Prostate gland (tissue), 2 donors: ENCODE measurements at regions not wholly inside any gene's neighbourhood (a gene's known extent, or its start where the extent isn't known, plus 50 kb on each side); places are given as distances from the start of the nearest gene placed in this dataset.

Source experiments
- DNase-seq: peaks from one replicate; pipeline ENCODE4 v3.0.0-alpha.2; 2019; ENCODE audit warnings: low spot score
- H3K27ac ChIP-seq, 2 donors: fragments of 200-600 bp; sonication (generic); 2 replicates each; pipeline ENCODE4 v1.5.1; 2017 to 2019
- H3K27me3 ChIP-seq: fragments of 200-600 bp; sonication (generic); replicated peaks from 2 replicates; pipeline ENCODE4 v1.5.1; 2019; ENCODE audit not compliant: insufficient read depth
- H3K36me3 ChIP-seq, 2 donors: fragments of 200-600 bp; sonication (generic); 1 replicate in 1 of 2; 2 replicates in 1 of 2; pipeline versions ENCODE4 v1.5.1 to v1.8.1; 2017 to 2019
- H3K4me1 ChIP-seq: fragments of 200-600 bp; sonication (generic); replicated peaks from 2 replicates; pipeline ENCODE4 v1.5.1; 2019
- H3K4me3 ChIP-seq, 2 donors: fragments of 200-600 bp; sonication (generic); 2 replicates each; pipeline ENCODE4 v1.5.1; 2017 to 2019
- H3K9me3 ChIP-seq: fragments of 200-600 bp; sonication (generic); 2 replicates; pipeline ENCODE4 v1.5.1; 2017
- POLR2A ChIP-seq: fragments of 450-650 bp; IDR thresholded peaks from one replicate; pipeline ENCODE4 v1.6.1; 2016; ENCODE audit warnings: antibody characterized with exemption, mild to moderate bottlenecking
- POLR2AphosphoS5 ChIP-seq: sonication (generic); formaldehyde crosslinking; IDR thresholded peaks from one replicate; pipeline ENCODE4 v1.6.1; 2017; ENCODE audit warnings: antibody characterized with exemption
- WGBS: methylation state at CpG from one replicate; pipeline ENCODE4 v1.1.5; 2018; 5-methylcytosine and 5-hydroxymethylcytosine counted together
- intact Hi-C: fragments of 100-400 bp; cut with DNase I; formaldehyde crosslinking; loops from one replicate; pipeline ENCODE4 v1.14.2; 2022
- TF ChIP-seq, protein P1 (sequence below), 4 experiments: fragments of 200-600 bp in 2 of 4; fragments of 450-650 bp in 2 of 4; sonication (generic) in 2 of 4; IDR thresholded peaks; 1 replicate in 3 of 4; 2 replicates in 1 of 4; pipeline ENCODE4 v1.5.1; 2016 to 2019; ENCODE audit warnings: antibody characterized with exemption in 4 of 4, mild to moderate bottlenecking in 2 of 4, moderate library complexity in 2 of 4

DNA sequence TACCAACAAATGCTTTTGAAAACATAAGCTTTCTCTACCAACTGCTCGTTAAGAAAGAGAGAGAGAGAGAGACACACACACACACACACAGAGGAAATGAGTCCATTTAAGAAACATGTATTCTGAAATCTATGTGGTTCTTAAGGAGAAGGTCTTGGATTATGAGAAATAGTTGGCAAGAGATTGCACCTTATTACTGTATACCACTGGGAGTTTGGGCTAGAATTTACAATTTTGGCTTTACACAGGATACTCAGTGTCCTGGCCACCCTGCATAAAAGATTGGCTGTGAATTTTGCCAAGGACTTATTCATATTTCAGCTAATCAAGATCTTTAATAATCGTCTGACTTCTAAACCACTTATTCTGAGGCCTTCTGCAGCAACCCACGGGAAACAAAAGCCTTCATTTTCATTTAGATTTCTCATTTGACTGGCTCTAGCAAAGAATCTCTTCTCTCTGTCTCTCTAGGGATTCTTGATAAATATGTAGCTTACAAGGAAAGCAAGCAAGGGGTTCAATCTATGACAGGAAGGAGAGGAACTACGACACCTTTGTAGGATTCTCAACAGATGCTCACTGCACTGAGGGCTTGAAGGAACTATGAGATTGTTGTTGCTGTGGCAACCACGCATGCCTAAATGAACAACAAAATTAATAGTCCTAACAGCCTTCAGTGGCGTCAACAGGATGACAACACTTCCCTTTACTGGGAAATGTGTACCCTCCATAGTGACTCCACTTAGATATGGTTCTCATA lies 75.3 kb upstream of the GNAO1 start:
- no peaks in the 10 kb centered on the region for H3K27me3 ChIP-seq

DNA sequence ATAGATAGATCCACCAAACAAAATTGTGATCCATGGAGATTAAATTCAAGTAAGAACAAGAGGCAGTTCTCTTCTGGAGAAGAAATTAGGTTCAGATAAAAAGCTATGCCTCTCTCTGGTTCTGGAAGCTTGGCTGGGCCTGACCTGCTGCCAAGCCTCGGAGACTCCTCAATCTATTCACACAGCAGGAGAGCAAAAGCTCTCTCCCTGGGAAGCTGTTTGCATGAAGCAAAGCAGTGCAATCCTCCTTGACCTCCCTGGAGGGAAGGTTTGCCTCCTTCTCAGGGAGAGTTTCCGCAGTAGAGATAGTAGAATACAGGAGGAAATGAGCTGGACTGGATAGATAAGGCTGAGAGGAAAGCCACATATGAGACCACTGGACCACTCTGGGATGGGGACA lies 78.1 kb upstream of the GNAO1 start:
- intact Hi-C loops = no loop called here
- no peak for TF ChIP-seq POLR2AphosphoS5
- Histone ChIP-seq H3K27ac (no peak overlapping the region), H3K9me3 (no peaks in the 10 kb centered on the region), H3K4me1 (no peaks in the 10 kb centered on the region), H3K4me3 (no peak overlapping the region), H3K27me3 (no peaks in the 10 kb centered on the region), H3K36me3 (no peaks in the 10 kb centered on the region)
- no peak for DNase-seq
- WGBS = 59% methylated on average over 2 of the region's 2 CpGs

More for the DNA sequence above, 75.3 kb upstream of the GNAO1 start:
- Histone ChIP-seq H3K4me3 (no peak overlapping the region), H3K9me3 (no peaks in the 10 kb centered on the region), H3K27ac (no peak overlapping the region), H3K4me1 (no peaks in the 10 kb centered on the region), H3K36me3 (no peaks in the 10 kb centered on the region)
- no peak for DNase-seq
- WGBS = 66% methylated on average over 6 of the region's 6 CpGs
- no peak for TF ChIP-seq POLR2AphosphoS5
- intact Hi-C loops = no loop called here

DNA sequence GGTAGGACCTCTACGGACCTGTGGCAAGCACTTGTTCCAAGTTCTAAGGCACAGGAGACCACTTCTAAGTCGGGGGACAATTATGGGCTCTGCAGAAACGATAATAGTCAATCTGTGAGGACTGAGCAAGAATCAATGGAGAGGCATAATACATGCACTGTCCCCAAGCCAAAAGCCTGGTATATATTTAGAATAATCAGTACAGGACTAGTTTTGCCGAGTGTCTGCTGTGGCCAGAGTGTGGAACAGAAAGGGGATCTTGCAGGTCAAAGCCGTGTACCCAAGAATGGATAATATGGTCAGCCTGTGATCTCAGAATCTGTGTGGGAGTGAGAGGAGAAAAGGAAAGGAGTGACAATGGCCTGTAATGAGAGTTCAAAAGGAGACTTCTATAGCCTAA lies 80.2 kb upstream of the GNAO1 start:
- TF ChIP-seq, protein P1, sequence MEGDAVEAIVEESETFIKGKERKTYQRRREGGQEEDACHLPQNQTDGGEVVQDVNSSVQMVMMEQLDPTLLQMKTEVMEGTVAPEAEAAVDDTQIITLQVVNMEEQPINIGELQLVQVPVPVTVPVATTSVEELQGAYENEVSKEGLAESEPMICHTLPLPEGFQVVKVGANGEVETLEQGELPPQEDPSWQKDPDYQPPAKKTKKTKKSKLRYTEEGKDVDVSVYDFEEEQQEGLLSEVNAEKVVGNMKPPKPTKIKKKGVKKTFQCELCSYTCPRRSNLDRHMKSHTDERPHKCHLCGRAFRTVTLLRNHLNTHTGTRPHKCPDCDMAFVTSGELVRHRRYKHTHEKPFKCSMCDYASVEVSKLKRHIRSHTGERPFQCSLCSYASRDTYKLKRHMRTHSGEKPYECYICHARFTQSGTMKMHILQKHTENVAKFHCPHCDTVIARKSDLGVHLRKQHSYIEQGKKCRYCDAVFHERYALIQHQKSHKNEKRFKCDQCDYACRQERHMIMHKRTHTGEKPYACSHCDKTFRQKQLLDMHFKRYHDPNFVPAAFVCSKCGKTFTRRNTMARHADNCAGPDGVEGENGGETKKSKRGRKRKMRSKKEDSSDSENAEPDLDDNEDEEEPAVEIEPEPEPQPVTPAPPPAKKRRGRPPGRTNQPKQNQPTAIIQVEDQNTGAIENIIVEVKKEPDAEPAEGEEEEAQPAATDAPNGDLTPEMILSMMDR (IDR thresholded peaks at IDR 0.05) = no peak
- TF ChIP-seq POLR2A (no peak), POLR2AphosphoS5 (no peak)
- Histone ChIP-seq H3K27ac (no peak overlapping the region), H3K9me3 (no peaks in the 10 kb centered on the region), H3K4me3 (no peak overlapping the region), H3K27me3 (no peaks in the 10 kb centered on the region), H3K4me1 (no peaks in the 10 kb centered on the region), H3K36me3 (no peaks in the 10 kb centered on the region)
- intact Hi-C loops = no loop called here
- WGBS = 85% methylated on average over 5 of the region's 5 CpGs
- DNase-seq = no peak

DNA sequence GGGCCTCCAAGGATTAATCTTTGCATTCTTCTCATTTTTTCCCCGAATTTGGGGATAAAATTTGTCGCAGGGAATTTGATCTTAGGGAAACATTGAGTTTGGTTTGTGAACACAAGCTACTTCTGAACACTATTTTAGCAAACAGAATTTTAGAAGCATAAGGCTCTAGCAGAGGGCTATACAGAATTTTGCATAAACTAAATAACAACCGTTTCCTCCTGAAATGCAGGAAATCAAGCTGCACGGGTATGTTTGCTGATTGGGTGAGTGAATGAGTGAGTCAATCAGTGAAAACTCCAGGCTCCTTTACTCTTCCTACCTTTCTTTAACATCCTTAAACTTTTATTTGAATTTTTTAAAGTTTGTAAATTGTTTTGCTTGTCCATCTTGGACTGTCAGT lies 81.3 kb upstream of the GNAO1 start:
- Histone ChIP-seq H3K4me3 (no peak overlapping the region), H3K27me3 (no peaks in the 10 kb centered on the region), H3K36me3 (no peaks in the 10 kb centered on the region), H3K9me3 (no peaks in the 10 kb centered on the region), H3K4me1 (no peaks in the 10 kb centered on the region), H3K27ac (no peak overlapping the region)
- 52% methylated on average over 4 of the region's 4 CpGs for WGBS
- DNase-seq = no peak
- intact Hi-C loops = no loop called here
- no peak for TF ChIP-seq POLR2AphosphoS5
- TF ChIP-seq, protein P1 (IDR thresholded peaks at IDR 0.05) = no peak
- no peak for TF ChIP-seq POLR2A

DNA sequence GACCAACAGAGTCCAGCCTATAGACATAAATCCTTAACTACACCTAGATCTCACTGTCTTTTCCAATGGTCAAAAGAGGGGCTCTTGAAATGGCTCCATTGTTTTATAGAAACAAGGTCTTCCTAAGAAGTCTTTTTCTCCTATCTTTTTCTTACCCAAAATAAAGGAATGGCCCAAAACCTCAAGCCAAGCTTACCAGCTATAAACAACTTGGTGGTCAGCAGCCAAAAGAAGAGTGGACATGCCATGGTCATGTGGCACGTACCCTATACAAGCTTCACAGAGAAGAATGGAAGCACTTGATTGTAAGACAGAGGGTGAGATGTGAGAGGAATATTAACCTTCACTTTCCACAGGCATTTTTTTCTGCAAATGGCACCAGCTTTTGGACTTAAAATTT lies 82.1 kb upstream of the GNAO1 start:
- intact Hi-C loops = no loop called here
- H3K27ac ChIP-seq = no peak overlapping the region
- H3K4me3 ChIP-seq = no peak overlapping the region
- no peaks in the 10 kb centered on the region for H3K4me1 ChIP-seq
- DNase-seq = no peak
- no peak for TF ChIP-seq POLR2AphosphoS5
- TF ChIP-seq, protein P1 (IDR thresholded peaks at IDR 0.05) = no peak
- TF ChIP-seq POLR2A = no peak
- H3K36me3 ChIP-seq = no peaks in the 10 kb centered on the region
- no peaks in the 10 kb centered on the region for H3K9me3 ChIP-seq
- WGBS = 97% methylated on average over 1 of the region's 1 CpG
- H3K27me3 ChIP-seq = no peaks in the 10 kb centered on the region

DNA sequence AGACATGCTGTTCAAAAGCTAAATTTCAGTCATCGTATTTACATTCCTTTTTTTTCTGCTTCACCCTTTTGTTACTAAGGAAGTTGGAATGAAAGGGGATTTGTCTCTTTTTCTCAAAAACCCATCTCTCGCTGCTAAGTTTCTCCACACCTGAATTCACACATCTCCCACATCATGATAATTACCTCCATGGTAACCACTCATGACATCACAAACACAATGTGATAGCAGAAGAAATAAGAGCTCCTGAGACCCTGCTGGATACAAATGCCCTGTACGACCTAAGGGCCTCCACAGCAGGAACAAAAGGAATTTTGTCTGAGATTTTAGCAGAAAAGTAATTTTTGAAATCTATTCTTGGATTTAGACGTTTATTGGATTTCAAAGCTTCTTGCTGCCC lies 82.6 kb upstream of the GNAO1 start:
- no peaks in the 10 kb centered on the region for H3K9me3 ChIP-seq
- no peak overlapping the region for H3K27ac ChIP-seq
- no peak for DNase-seq
- no peak for TF ChIP-seq POLR2AphosphoS5
- no peak for TF ChIP-seq POLR2A
- TF ChIP-seq, protein P1 (IDR thresholded peaks at IDR 0.05) = no peak
- H3K36me3 ChIP-seq = no peaks in the 10 kb centered on the region
- WGBS = 74% methylated on average over 4 of the region's 4 CpGs
- H3K27me3 ChIP-seq = no peaks in the 10 kb centered on the region
- H3K4me3 ChIP-seq = no peak overlapping the region
- H3K4me1 ChIP-seq = no peaks in the 10 kb centered on the region
- intact Hi-C loops = no loop called here
